GM12878 (cell line): ENCODE measurements at regions not wholly inside any gene's neighbourhood (a gene's known extent, or its start where the extent isn't known, plus 50 kb on each side); places are given as distances from the start of the nearest gene placed in this dataset.

ENCODE experiments used
- ATAC-seq: fragments of 200-7000 bp; cut with Tn5 transposase; 3 replicates; pipeline ENCODE4 v1.9.1; 2020; ENCODE audit warnings: mild to moderate bottlenecking, moderate library complexity
- BruUV-seq: library from RNA; stranded (reverse); fragments of 400-500 nt; replicated peaks from 2 replicates; lab custom pipeline; 2021; lab: Mats Ljungman, UMichigan
- CTCF ChIA-PET: fragments of 300-600 bp; sonication (Branson Sonifier 250); formaldehyde crosslinking; extraction: SDS; loops from one replicate; lab custom pipeline; 2021; ENCODE audit warnings: inconsistent platforms; lab: Yijun Ruan, JAX
- POLR2A ChIA-PET: fragments of 350-600 bp; formaldehyde crosslinking; extraction: SDS; loops from one replicate; lab custom pipeline; 2021; ENCODE audit warnings: inconsistent platforms; lab: Charles Lee
- RAD21 ChIA-PET: fragments of 300-600 bp; sonication (Branson Sonifier 250); formaldehyde crosslinking; loops from one replicate; lab custom pipeline; 2023; ENCODE audit warnings: antibody characterized with exemption; ENCODE audit not compliant: unreplicated experiment; lab: Charles Lee
- SMC1A ChIA-PET: fragments of 300-600 bp; sonication (Branson Sonifier 250); formaldehyde crosslinking; loops from one replicate; lab custom pipeline; 2023; ENCODE audit not compliant: unreplicated experiment, uncharacterized antibody; lab: Charles Lee
- DNase-seq: peaks from one replicate; pipeline ENCODE4 v3.0.0-alpha.2; 2011; ENCODE audit warnings: low read depth, low spot score
- FAIRE-seq: peaks from 3 replicates; lab custom pipeline; 2011; peaks lifted over from hg19 to GRCh38; lab: Jason Lieb, UNC
- H2AFZ ChIP-seq: 2 replicates; pipeline ENCODE4 v1.6.0; 2011; ENCODE audit warnings: low read depth, low read length, control low read depth; ENCODE audit not compliant: control insufficient read depth
- H3K27ac ChIP-seq: 2 replicates; pipeline ENCODE4 v1.5.1; 2011; ENCODE audit warnings: control low read depth; ENCODE audit not compliant: control insufficient read depth, insufficient read depth
- H3K27me3 ChIP-seq, 2 experiments: replicated peaks in 1 of 2; 2 replicates each; pipeline versions ENCODE4 v1.6.0 to v1.6.1; 2011; ENCODE audit warnings: low read length in 1 of 2; ENCODE audit not compliant: control insufficient read depth in 2 of 2, insufficient read depth in 2 of 2
- H3K36me3 ChIP-seq, 2 experiments: 2 replicates each; pipeline ENCODE4 v1.5.1; 2011; ENCODE audit warnings: low read length in 1 of 2; ENCODE audit not compliant: control insufficient read depth in 2 of 2, insufficient read depth in 2 of 2
- H3K4me1 ChIP-seq: 2 replicates; pipeline ENCODE4 v1.6.1; 2011; ENCODE audit warnings: mild to moderate bottlenecking, low read length, moderate library complexity, mixed read lengths; ENCODE audit not compliant: control insufficient read depth, insufficient read depth
- H3K4me2 ChIP-seq: 2 replicates; pipeline ENCODE4 v1.6.0; 2011; ENCODE audit warnings: control low read depth; ENCODE audit not compliant: control insufficient read depth, insufficient read depth
- H3K4me3 ChIP-seq: fragments of 200-600 bp; sonication (generic); 2 replicates; pipeline ENCODE4 v1.5.1; 2016
- H3K79me2 ChIP-seq: 2 replicates; pipeline ENCODE4 v1.6.0; 2011; ENCODE audit warnings: low read length; ENCODE audit not compliant: control insufficient read depth, insufficient read depth
- H3K9ac ChIP-seq: 2 replicates; pipeline ENCODE4 v1.8.0; 2011; ENCODE audit warnings: low read length, control low read depth, mixed read lengths; ENCODE audit not compliant: control insufficient read depth, insufficient read depth
- H3K9me3 ChIP-seq: replicated peaks from 3 replicates; pipeline ENCODE4 v1.5.1; 2011; ENCODE audit warnings: mild to moderate bottlenecking, low read length; ENCODE audit not compliant: control insufficient read depth, insufficient read depth
- H4K20me1 ChIP-seq: 2 replicates; pipeline ENCODE4 v1.6.0; 2011; ENCODE audit not compliant: control insufficient read depth, insufficient read depth
- ATF7 ChIP-seq: fragments of 450-650 bp; IDR thresholded peaks from 2 replicates; pipeline ENCODE4 v1.6.1; 2016; ENCODE audit warnings: low read depth, mild to moderate bottlenecking
- CBX3 ChIP-seq: fragments of 200-600 bp; sonication (generic); IDR thresholded peaks from 2 replicates; pipeline ENCODE4 v1.6.1; 2016; ENCODE audit warnings: low read depth, borderline replicate concordance
- CEBPB ChIP-seq, 2 experiments: fragments of 150-350 bp in 1 of 2; IDR thresholded peaks; 2 replicates each; pipeline ENCODE4 v1.6.1; 2012 to 2014; ENCODE audit warnings: low read depth in 2 of 2, low read length in 2 of 2, borderline replicate concordance in 1 of 2, inconsistent platforms in 1 of 2
- CREB1 ChIP-seq: IDR thresholded peaks from 2 replicates; pipeline ENCODE4 v1.6.1; 2012; ENCODE audit warnings: low read depth, mild to moderate bottlenecking, inconsistent platforms
- CUX1 ChIP-seq: IDR thresholded peaks from 2 replicates; pipeline ENCODE4 v1.6.1; 2012; ENCODE audit warnings: improper control_type of control experiment, low read depth, low read length; ENCODE audit not compliant: insufficient replicate concordance
- NFYA ChIP-seq: IDR thresholded peaks from 2 replicates; pipeline ENCODE4 v1.6.1; 2011; ENCODE audit warnings: low read depth, mild to moderate bottlenecking, low read length, improper control_type of control experiment, borderline replicate concordance
- NKRF ChIP-seq: fragments of 450-650 bp; conservative IDR thresholded peaks from 2 replicates; pipeline ENCODE4 v1.6.1; 2017; ENCODE audit warnings: mild to moderate bottlenecking, moderate library complexity
- PAX5 ChIP-seq: IDR thresholded peaks from 2 replicates; pipeline ENCODE4 v1.6.1; 2011; ENCODE audit warnings: low read depth, low read length, borderline replicate concordance
- POLR2AphosphoS5 ChIP-seq: IDR thresholded peaks from 2 replicates; pipeline ENCODE4 v1.6.1; 2011; ENCODE audit warnings: mild to moderate bottlenecking, low read length, inconsistent platforms
- RAD21 ChIP-seq: IDR thresholded peaks from 2 replicates; pipeline ENCODE4 v1.6.1; 2011; ENCODE audit warnings: mild to moderate bottlenecking, low read depth, low read length, moderate library complexity; ENCODE audit not compliant: insufficient read depth
- SKIL ChIP-seq: fragments of 450-650 bp; IDR thresholded peaks from 2 replicates; pipeline ENCODE4 v1.6.1; 2017; ENCODE audit warnings: mild to moderate bottlenecking, low read depth, inconsistent platforms; ENCODE audit not compliant: poor library complexity, severe bottlenecking
- ZSCAN29 ChIP-seq: fragments of 450-650 bp; IDR thresholded peaks from 2 replicates; pipeline ENCODE4 v1.6.1; 2017; ENCODE audit warnings: mild to moderate bottlenecking, moderate library complexity
- in situ Hi-C: fragments of 300-500 bp; cut with MboI; formaldehyde crosslinking; loops from 9 replicates; pipeline ENCODE4 v1.14.3; 2018; ENCODE audit warnings: mixed read lengths
- intact Hi-C: fragments of 100-400 bp; cut with micrococcal nuclease; formaldehyde crosslinking; loops from one replicate; pipeline ENCODE4 v1.14.2; 2022; ENCODE audit not compliant: unreplicated experiment

- no peaks in the 10 kb centered on the region for H3K27me3 ChIP-seq
- BruUV-seq = no TSS peak
- CTCF ChIA-PET = no interaction called here
- SMC1A ChIA-PET = no interaction called here
- no peak for TF ChIP-seq ATF7
- TF ChIP-seq SKIL = no peak
- TF ChIP-seq PAX5 = no peak
- TF ChIP-seq RAD21 = no peak
- no peak for TF ChIP-seq CREB1
- no peak for TF ChIP-seq CEBPB (IDR thresholded peaks at IDR 0.05; ENCODE audit: borderline replicate concordance in 1 of 2, low read depth in 2 of 2, low read length in 2 of 2)
- TF ChIP-seq CUX1 = no peak
- no peak for TF ChIP-seq CBX3
- no peak for TF ChIP-seq NKRF
- TF ChIP-seq NFYA = no peak
- no peak for TF ChIP-seq POLR2AphosphoS5
- TF ChIP-seq ZSCAN29 = no peak
- H3K4me1 ChIP-seq = no peaks in the 10 kb centered on the region
- no peak overlapping the region for H3K4me2 ChIP-seq
- in situ Hi-C loops (no loop called here), intact Hi-C loops (no loop called here)
- POLR2A ChIA-PET = no interaction called here
- no peaks in the 10 kb centered on the region for H3K36me3 ChIP-seq
- FAIRE-seq = no peak
- DNase-seq = no peak
- no peak for ATAC-seq
- H2AFZ ChIP-seq = no peak overlapping the region
- RAD21 ChIA-PET = no interaction called here
- no peak overlapping the region for H3K27ac ChIP-seq
- H3K4me3 ChIP-seq = no peak overlapping the region
- no peaks in the 10 kb centered on the region for H3K79me2 ChIP-seq
- H4K20me1 ChIP-seq = no peaks in the 10 kb centered on the region
- H3K9ac ChIP-seq = no peak overlapping the region
- peaks cover 1% of the 10 kb centered on the region; the same call in 2 of the 3 replicates for H3K9me3 ChIP-seq
Measured at GRCh38 chr1:232405781-232406180, 224.2 kb downstream of the SIPA1L2 start.
